HepG2 (cell line): ENCODE measurements at regions not wholly inside any gene's neighbourhood (a gene's known extent, or its start where the extent isn't known, plus 50 kb on each side); places are given as distances from the start of the nearest gene placed in this dataset.

Source experiments
- ATAC-seq: fragments of 200-7000 bp; cut with Tn5 transposase; 3 replicates; pipeline ENCODE4 v1.9.1; 2020; ENCODE audit warnings: mild to moderate bottlenecking, moderate library complexity
- BruUV-seq: library from RNA; stranded (reverse); fragments of 400-500 nt; replicated peaks from 2 replicates; lab custom pipeline; 2021; lab: Mats Ljungman, UMichigan
- CTCF ChIA-PET: fragments of 300-600 bp; formaldehyde crosslinking; extraction: SDS; loops from one replicate; lab custom pipeline; 2021; ENCODE audit warnings: low total read pairs, inconsistent platforms, low intra/inter-chr PET ratio; lab: Yijun Ruan, JAX
- POLR2A ChIA-PET: fragments of 350-600 bp; sonication (Branson Sonifier 250); formaldehyde crosslinking; loops from one replicate; lab custom pipeline; 2020; ENCODE audit warnings: antibody characterized with exemption, inconsistent platforms; lab: Yijun Ruan, JAX
- DNase-seq: peaks from one replicate; pipeline ENCODE4 v3.0.0-alpha.2; 2015; ENCODE audit warnings: low spot score
- FAIRE-seq: peaks from 3 replicates; lab custom pipeline; 2011; peaks lifted over from hg19 to GRCh38; lab: Jason Lieb, UNC
- H2AFZ ChIP-seq: one replicate; pipeline ENCODE4 v1.6.1; 2011; ENCODE audit warnings: low read length, inconsistent platforms
- H3K27ac ChIP-seq: fragments of 300-600 bp; 3 replicates; pipeline ENCODE4 v1.8.0; 2011; ENCODE audit warnings: mixed run types, mild to moderate bottlenecking, mixed read lengths, low read length, inconsistent platforms; ENCODE audit not compliant: insufficient read depth; ENCODE audit errors: extremely low read length
- H3K27me3 ChIP-seq, 2 experiments: fragments of 200-600 bp in 1 of 2; 2 replicates in 1 of 2; 3 replicates in 1 of 2; pipeline versions ENCODE4 v1.6.0 to v1.8.0; 2011; ENCODE audit warnings: low read length in 2 of 2, mild to moderate bottlenecking in 2 of 2, moderate library complexity in 2 of 2, inconsistent platforms in 1 of 2; ENCODE audit not compliant: insufficient read depth in 2 of 2, control insufficient read depth in 1 of 2
- H3K36me3 ChIP-seq, 2 experiments: fragments of 200-600 bp in 1 of 2; replicated peaks in 1 of 2; 2 replicates in 1 of 2; 3 replicates in 1 of 2; pipeline versions ENCODE4 v1.5.1 to v1.8.0; 2011; ENCODE audit warnings: low read length in 2 of 2, inconsistent platforms in 1 of 2; ENCODE audit not compliant: insufficient read depth in 2 of 2, control insufficient read depth in 1 of 2
- H3K4me1 ChIP-seq: 2 replicates; pipeline ENCODE4 v1.5.1; 2012; ENCODE audit warnings: low read length, inconsistent platforms; ENCODE audit not compliant: insufficient read depth
- H3K4me2 ChIP-seq: 2 replicates; pipeline ENCODE4 v1.6.0; 2011; ENCODE audit warnings: low read depth, low read length, inconsistent platforms
- H3K4me3 ChIP-seq, 3 experiments: fragments of 200-600 bp in 1 of 3; sonication (generic), shearing (Covaris generic) in 1 of 3; replicated peaks in 1 of 3; 2 replicates each; pipeline ENCODE4 v1.5.1; 2011 to 2016; ENCODE audit warnings: low read length in 3 of 3, inconsistent platforms in 2 of 3, low read depth in 2 of 3, mild to moderate bottlenecking in 2 of 3, control low read depth in 1 of 3, mixed read lengths in 1 of 3; ENCODE audit not compliant: insufficient read depth in 1 of 3
- H3K79me2 ChIP-seq: one replicate; pipeline ENCODE4 v1.6.1; 2011; ENCODE audit warnings: low read length, inconsistent platforms; ENCODE audit not compliant: insufficient read depth
- H3K9ac ChIP-seq: 2 replicates; pipeline ENCODE4 v1.6.0; 2011; ENCODE audit warnings: mild to moderate bottlenecking, low read depth, low read length, inconsistent platforms; ENCODE audit not compliant: insufficient read depth
- H3K9me3 ChIP-seq: 2 replicates; pipeline ENCODE4 v1.5.1; 2012; ENCODE audit warnings: mild to moderate bottlenecking, low read length
- H4K20me1 ChIP-seq: 2 replicates; pipeline ENCODE4 v1.6.0; 2011; ENCODE audit warnings: inconsistent platforms, mild to moderate bottlenecking, low read length, moderate library complexity; ENCODE audit not compliant: insufficient read depth
- AGO1 ChIP-seq: fragments of 200-400 bp; formaldehyde crosslinking; IDR thresholded peaks from 2 replicates; pipeline ENCODE4 v1.6.1; 2017; ENCODE audit warnings: mild to moderate bottlenecking, low read depth, low read length, moderate library complexity; ENCODE audit not compliant: poor library complexity, severe bottlenecking
- CHD2 ChIP-seq: IDR thresholded peaks from 2 replicates; pipeline ENCODE4 v1.6.1; 2011; ENCODE audit warnings: low read depth, low read length, improper control_type of control experiment
- EEA1 ChIP-seq: sonication (generic); formaldehyde crosslinking; IDR thresholded peaks from 2 replicates; pipeline ENCODE4 v1.5.1; 2020; ENCODE audit warnings: mild to moderate bottlenecking, missing genetic modification reagents, borderline replicate concordance
- KLF12 ChIP-seq: sonication (generic); formaldehyde crosslinking; IDR thresholded peaks from 2 replicates; pipeline ENCODE4 v1.4.0; 2020; ENCODE audit warnings: missing genetic modification reagents, borderline replicate concordance
- MAZ ChIP-seq, 2 experiments: sonication (generic) in 1 of 2; formaldehyde crosslinking in 1 of 2; IDR thresholded peaks; 2 replicates each; pipeline versions ENCODE4 v1.5.0 to v1.6.1; 2012 to 2020; ENCODE audit warnings: low read depth in 2 of 2, mild to moderate bottlenecking in 2 of 2, borderline replicate concordance in 1 of 2, improper control_type of control experiment in 1 of 2, low read length in 1 of 2, missing genetic modification reagents in 1 of 2, moderate library complexity in 1 of 2
- SIN3B ChIP-seq: fragments of 150-350 bp; IDR thresholded peaks from 2 replicates; pipeline ENCODE4 v1.6.1; 2014; ENCODE audit warnings: low read length
- SP4 ChIP-seq: sonication (generic); formaldehyde crosslinking; IDR thresholded peaks from 2 replicates; pipeline ENCODE4 v1.8.1; 2023; ENCODE audit warnings: mild to moderate bottlenecking, missing genetic modification reagents
- ZFY ChIP-seq: sonication (generic); formaldehyde crosslinking; IDR thresholded peaks from 2 replicates; pipeline ENCODE4 v1.4.0; 2020; ENCODE audit warnings: missing genetic modification reagents
- WGBS: methylation state at CpG from one replicate; pipeline ENCODE4 v1.1.6; 2017; ENCODE audit warnings: low lambda C conversion rate; 5-methylcytosine and 5-hydroxymethylcytosine counted together
- in situ Hi-C: cut with HindIII; loops from 2 replicates; pipeline ENCODE4 v1.10.0; 2017; ENCODE audit warnings: low pct_unique_long_range_greater_than_20kb; ENCODE audit not compliant: extremely low pct_ligation_motif_present
- intact Hi-C: fragments of 100-400 bp; cut with micrococcal nuclease; formaldehyde crosslinking; loops from one replicate; pipeline ENCODE4 v1.10.0; 2022; ENCODE audit not compliant: unreplicated experiment
- TF ChIP-seq, protein P1 (sequence below): sonication (generic); formaldehyde crosslinking; IDR thresholded peaks from 2 replicates; pipeline ENCODE4 v1.4.0; 2020; ENCODE audit warnings: mild to moderate bottlenecking, missing genetic modification reagents
- TF ChIP-seq, protein P2 (sequence below): sonication (generic); formaldehyde crosslinking; IDR thresholded peaks from 2 replicates; pipeline ENCODE4 v1.5.1; 2020; ENCODE audit warnings: missing genetic modification reagents, mild to moderate bottlenecking, borderline replicate concordance
- TF ChIP-seq, protein P3 (sequence below): sonication (generic); formaldehyde crosslinking; IDR thresholded peaks from 2 replicates; pipeline ENCODE4 v1.5.1; 2020; ENCODE audit warnings: mild to moderate bottlenecking, missing genetic modification reagents, moderate library complexity

DNA sequence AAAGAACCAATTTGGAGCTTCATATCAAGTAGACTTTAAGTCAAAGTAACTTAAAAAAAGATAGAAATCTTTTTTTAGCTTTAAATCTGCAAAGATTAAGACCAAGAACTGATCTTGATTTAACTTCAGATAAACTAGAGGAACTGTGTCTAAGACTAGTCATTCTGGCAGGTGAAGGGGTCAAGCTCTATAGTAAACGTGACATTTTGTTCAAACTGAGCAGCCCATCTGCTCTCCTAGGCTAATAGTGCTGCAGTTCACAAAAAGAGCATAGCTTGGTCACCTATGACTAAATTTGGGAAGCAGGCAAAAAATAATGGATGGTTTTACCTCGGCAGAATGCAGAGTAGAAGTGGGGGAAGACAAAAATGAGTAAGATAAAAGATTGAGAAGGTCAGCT, 168.8 kb upstream of the ALCAM start:
- H3K4me1 ChIP-seq, result no peaks in the 10 kb centered on the region
- TF ChIP-seq, protein P1, sequence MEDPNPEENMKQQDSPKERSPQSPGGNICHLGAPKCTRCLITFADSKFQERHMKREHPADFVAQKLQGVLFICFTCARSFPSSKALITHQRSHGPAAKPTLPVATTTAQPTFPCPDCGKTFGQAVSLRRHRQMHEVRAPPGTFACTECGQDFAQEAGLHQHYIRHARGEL, result no peak
- TF ChIP-seq KLF12 (CRISPR knock-in tag) (no peak), ZFY (CRISPR knock-in tag) (no peak), SIN3B (no peak), SP4 (CRISPR knock-in tag) (no peak), EEA1 (CRISPR knock-in tag) (no peak), MAZ (IDR thresholded peaks at IDR 0.05; ENCODE audit: borderline replicate concordance, low read depth, low read length) (no peak), MAZ (CRISPR knock-in tag; IDR thresholded peaks at IDR 0.05; ENCODE audit: low read depth) (no peak), AGO1 (no peak), CHD2 (no peak)
- TF ChIP-seq, protein P2, sequence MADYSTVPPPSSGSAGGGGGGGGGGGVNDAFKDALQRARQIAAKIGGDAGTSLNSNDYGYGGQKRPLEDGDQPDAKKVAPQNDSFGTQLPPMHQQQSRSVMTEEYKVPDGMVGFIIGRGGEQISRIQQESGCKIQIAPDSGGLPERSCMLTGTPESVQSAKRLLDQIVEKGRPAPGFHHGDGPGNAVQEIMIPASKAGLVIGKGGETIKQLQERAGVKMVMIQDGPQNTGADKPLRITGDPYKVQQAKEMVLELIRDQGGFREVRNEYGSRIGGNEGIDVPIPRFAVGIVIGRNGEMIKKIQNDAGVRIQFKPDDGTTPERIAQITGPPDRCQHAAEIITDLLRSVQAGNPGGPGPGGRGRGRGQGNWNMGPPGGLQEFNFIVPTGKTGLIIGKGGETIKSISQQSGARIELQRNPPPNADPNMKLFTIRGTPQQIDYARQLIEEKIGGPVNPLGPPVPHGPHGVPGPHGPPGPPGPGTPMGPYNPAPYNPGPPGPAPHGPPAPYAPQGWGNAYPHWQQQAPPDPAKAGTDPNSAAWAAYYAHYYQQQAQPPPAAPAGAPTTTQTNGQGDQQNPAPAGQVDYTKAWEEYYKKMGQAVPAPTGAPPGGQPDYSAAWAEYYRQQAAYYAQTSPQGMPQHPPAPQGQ (CRISPR knock-in tag), result no peak
- TF ChIP-seq, protein P3, sequence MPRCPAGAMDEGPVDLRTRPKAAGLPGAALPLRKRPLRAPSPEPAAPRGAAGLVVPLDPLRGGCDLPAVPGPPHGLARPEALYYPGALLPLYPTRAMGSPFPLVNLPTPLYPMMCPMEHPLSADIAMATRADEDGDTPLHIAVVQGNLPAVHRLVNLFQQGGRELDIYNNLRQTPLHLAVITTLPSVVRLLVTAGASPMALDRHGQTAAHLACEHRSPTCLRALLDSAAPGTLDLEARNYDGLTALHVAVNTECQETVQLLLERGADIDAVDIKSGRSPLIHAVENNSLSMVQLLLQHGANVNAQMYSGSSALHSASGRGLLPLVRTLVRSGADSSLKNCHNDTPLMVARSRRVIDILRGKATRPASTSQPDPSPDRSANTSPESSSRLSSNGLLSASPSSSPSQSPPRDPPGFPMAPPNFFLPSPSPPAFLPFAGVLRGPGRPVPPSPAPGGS, result no peak
- TF ChIP-seq, all 625 proteins: peak for 0
- intact Hi-C loops (no loop called here), in situ Hi-C loops (no loop called here)
- no peaks in the 10 kb centered on the region for H3K27me3 ChIP-seq
- no peaks in the 10 kb centered on the region for H3K36me3 ChIP-seq
- no peak overlapping the region for H3K27ac ChIP-seq
- DNase-seq (no peak), FAIRE-seq (no peak), ATAC-seq (no peak)
- H3K4me2 ChIP-seq, result no peak overlapping the region
- no peaks in the 10 kb centered on the region for H3K9me3 ChIP-seq
- no peak overlapping the region for H3K9ac ChIP-seq
- no peaks in the 10 kb centered on the region for H3K79me2 ChIP-seq
- no TSS peak for BruUV-seq
- H4K20me1 ChIP-seq, result no peaks in the 10 kb centered on the region
- POLR2A ChIA-PET, result no interaction called here
- CTCF ChIA-PET, result no interaction called here
- no peak overlapping the region for H3K4me3 ChIP-seq
- no peak overlapping the region for H2AFZ ChIP-seq
- 0% methylated on average over 2 of the region's 2 CpGs for WGBS
